ENCODE measurements at regions not wholly inside any gene's neighbourhood (a gene's known extent, or its start where the extent isn't known, plus 50 kb on each side); places are given as distances from the start of the nearest gene placed in this dataset.
"Not testable (repeated sequence)": the region's sequence is repeated elsewhere in the genome, so short reads cannot be mapped to it uniquely, and the experiment has no call there.

DNA sequence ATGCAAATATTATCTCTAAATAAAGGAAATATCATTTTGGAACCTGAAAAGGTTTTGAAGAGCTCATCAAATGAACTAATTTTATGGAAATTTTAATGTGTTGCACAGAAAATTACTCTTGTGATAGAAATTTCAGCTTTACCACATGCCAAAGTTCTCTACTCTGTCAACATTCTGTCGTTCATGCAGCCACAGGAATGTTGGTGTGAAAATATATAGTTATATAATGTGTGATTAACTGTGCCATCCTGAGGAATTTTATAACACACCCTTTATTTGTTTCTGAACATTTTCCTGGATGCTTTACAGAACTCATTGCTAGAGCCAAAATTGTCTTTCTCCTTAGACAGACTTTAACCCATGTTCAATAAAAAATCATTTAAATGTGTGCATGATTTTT lies 202.5 kb upstream of the SLC8A1 start:
- Histone ChIP-seq H3K4me1 (ENCODE audit: low read depth) (no peaks in the 10 kb centered on the region), H3K4me3 (no peak overlapping the region), H3K9me3 (no peaks in the 10 kb centered on the region), H3K36me3 (ENCODE audit: low read depth) (no peaks in the 10 kb centered on the region)
- ATAC-seq (no peak), DNase-seq (no peak)
- intact Hi-C loops (cut with DNase I, micrococcal nuclease), result no loop called here
- TF ChIP-seq, protein P1, sequence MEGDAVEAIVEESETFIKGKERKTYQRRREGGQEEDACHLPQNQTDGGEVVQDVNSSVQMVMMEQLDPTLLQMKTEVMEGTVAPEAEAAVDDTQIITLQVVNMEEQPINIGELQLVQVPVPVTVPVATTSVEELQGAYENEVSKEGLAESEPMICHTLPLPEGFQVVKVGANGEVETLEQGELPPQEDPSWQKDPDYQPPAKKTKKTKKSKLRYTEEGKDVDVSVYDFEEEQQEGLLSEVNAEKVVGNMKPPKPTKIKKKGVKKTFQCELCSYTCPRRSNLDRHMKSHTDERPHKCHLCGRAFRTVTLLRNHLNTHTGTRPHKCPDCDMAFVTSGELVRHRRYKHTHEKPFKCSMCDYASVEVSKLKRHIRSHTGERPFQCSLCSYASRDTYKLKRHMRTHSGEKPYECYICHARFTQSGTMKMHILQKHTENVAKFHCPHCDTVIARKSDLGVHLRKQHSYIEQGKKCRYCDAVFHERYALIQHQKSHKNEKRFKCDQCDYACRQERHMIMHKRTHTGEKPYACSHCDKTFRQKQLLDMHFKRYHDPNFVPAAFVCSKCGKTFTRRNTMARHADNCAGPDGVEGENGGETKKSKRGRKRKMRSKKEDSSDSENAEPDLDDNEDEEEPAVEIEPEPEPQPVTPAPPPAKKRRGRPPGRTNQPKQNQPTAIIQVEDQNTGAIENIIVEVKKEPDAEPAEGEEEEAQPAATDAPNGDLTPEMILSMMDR (IDR thresholded peaks at IDR 0.05), result no peak

- Histone ChIP-seq H3K36me3 (ENCODE audit: low read depth) (no peaks in the 10 kb centered on the region), H3K9me3 (no peaks in the 10 kb centered on the region), H3K4me3 (no peak overlapping the region), H3K4me1 (ENCODE audit: low read depth) (no peaks in the 10 kb centered on the region)
- DNase-seq (no peak), ATAC-seq (no peak)
- intact Hi-C loops (cut with DNase I, micrococcal nuclease), result no loop called here
- TF ChIP-seq, protein P1 (IDR thresholded peaks at IDR 0.05), result no peak
Observed at GRCh38 chr2:40658941-40659340, 207.1 kb upstream of the SLC8A1 start.

DNA sequence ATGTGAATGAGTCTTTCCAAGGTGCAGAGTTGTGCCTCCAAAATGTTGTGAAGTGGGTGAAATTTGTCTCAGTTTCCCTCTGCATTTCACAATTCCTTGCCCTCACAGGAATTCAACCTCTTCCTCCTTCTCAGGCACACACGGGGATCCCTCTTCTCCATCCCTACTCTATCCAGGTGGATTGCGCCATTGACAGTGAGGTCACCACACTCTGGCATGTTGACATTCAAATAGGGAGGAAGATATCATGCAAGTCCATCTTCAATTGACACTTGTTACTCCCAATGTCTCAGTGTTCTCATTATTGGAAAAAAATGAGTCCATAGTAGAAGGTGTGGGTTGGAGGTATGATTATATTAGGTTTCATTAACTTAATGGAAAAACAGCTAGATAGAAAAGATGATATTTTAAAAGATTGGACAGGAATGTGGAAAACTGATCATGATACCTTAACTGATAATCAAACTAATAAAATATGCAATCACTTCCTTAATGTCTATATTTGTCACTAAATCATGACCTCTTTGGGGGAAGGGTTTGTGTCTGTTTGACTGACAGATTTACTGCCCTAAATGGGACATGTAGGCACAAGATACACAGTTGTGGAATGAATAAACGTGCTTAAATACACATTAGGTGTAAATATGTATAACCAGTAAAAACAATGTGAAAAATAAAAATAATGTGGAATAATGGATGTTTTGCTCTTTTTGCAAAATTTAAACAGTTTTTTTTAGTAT lies 213.8 kb upstream of the SLC8A1 start:
- H3K36me3 ChIP-seq (ENCODE audit: low read depth), result no peaks in the 10 kb centered on the region
- H3K4me1 ChIP-seq (ENCODE audit: low read depth), result no peaks in the 10 kb centered on the region
- intact Hi-C loops (cut with DNase I, micrococcal nuclease), result no loop called here
- DNase-seq (no peak), ATAC-seq (no peak)
- H3K4me3 ChIP-seq, result no peak overlapping the region
- no peaks in the 10 kb centered on the region for H3K9me3 ChIP-seq
- TF ChIP-seq, protein P1 (IDR thresholded peaks at IDR 0.05), result no peak

GRCh38 chr2:40666398-40666797 lies 214.5 kb upstream of the SLC8A1 start:
- no peak for ATAC-seq
- Histone ChIP-seq H3K9me3 (no peaks in the 10 kb centered on the region), H3K4me3 (no peak overlapping the region), H3K36me3 (ENCODE audit: low read depth) (no peaks in the 10 kb centered on the region), H3K4me1 (ENCODE audit: low read depth) (no peaks in the 10 kb centered on the region)
- TF ChIP-seq, protein P1 (IDR thresholded peaks at IDR 0.05), result no peak
- no peak for DNase-seq
- intact Hi-C loops (cut with DNase I, micrococcal nuclease), result no loop called here

GRCh38 chr2:40668425-40668824 lies 216.5 kb upstream of the SLC8A1 start:
- no peaks in the 10 kb centered on the region for H3K36me3 ChIP-seq (ENCODE audit: low read depth)
- no peak overlapping the region for H3K4me3 ChIP-seq
- no peaks in the 10 kb centered on the region for H3K9me3 ChIP-seq
- ATAC-seq (no peak), DNase-seq (no peak)
- intact Hi-C loops (cut with DNase I, micrococcal nuclease), result no loop called here
- TF ChIP-seq, protein P1 (IDR thresholded peaks at IDR 0.05), result no peak
- no peaks in the 10 kb centered on the region for H3K4me1 ChIP-seq (ENCODE audit: low read depth)

DNA sequence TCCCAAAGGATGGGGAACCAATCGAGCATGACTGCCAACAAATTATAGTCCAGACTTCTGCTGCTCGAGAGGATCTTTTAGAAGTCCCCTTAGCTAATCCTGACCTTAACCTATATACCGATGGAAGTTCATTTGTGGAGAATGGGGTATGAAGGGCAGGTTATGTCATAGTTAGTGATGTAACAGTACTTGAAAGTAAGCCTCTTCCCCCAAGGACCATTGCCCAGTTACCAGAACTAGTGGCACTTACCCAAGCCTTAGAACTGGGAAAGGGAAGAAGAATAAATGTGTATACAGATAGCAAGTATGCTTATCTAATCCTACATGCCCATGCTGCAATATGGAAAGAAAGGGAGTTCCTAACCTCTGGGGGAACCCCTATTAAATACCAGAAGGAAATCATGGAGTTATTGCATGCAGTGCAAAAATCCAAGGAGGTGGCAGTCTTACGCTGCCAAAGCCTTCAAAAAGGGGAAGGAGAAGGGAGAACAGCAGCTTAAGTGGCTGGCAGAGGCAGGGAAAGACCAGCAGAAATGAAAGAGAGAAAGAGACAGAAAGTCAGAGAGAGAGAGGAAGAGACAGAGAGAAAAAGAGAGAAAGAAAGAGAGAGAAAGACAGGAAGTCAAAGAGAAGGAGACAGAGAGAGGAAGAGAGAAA lies 224.4 kb upstream of the SLC8A1 start:
- H3K9me3 ChIP-seq; H3K4me1 ChIP-seq (ENCODE audit: low read depth); intact Hi-C loops (cut with DNase I, micrococcal nuclease); H3K4me3 ChIP-seq; DNase-seq; ATAC-seq; H3K36me3 ChIP-seq (ENCODE audit: low read depth): not testable (repeated sequence)
